ENCODE measurements at regions not wholly inside any gene's neighbourhood (a gene's known extent, or its start where the extent isn't known, plus 50 kb on each side); places are given as distances from the start of the nearest gene placed in this dataset.

DNA sequence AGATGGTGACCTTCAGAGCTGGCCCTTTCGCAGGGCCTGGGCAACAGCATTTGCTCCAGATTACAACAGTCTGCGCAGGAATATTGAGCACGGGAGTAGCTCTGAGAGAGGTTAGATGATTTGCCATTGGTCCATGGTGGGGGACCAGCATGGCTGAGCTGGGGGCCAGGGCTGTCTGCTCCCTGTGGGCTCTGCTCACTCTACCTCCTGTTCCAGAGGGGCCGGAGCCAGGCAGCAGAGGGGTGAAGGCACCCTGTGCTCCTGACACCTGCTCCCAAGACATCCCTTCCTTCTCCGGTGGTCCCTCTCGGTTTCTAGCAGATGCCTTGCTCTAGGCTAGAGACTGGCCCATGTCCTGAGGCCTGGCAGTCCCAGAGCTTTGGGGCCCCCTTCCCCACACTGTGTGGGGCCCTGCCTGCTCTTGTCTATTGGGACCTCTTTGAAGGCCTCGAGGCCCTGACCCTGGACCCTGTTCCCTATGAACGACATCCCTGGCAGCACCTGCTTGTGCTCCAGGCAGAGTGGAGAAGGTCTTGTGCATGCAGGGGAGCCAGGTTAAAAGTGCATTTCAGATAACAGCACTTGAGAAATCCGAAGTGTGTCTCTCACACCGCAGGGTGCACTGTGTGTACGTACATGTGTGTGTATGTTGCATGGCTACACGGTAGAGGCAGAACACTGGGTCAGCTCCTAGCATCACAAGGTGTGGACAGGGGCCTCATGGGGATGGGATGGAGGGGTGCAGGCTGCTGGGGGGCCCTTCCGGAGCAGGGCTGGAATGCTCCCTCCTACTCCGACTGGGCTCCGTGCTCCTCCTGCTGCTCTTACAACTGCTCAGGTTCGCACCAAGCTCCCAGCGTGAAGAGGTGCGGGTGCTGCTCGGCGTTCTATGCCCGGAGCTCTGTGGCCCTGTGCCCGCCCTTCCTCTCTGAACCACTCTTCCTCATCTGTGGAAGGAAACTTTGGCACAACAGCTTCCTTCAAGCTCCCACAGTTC, 123.3 kb upstream of the B3GAT1 start:
- TF ChIP-seq, protein P1, sequence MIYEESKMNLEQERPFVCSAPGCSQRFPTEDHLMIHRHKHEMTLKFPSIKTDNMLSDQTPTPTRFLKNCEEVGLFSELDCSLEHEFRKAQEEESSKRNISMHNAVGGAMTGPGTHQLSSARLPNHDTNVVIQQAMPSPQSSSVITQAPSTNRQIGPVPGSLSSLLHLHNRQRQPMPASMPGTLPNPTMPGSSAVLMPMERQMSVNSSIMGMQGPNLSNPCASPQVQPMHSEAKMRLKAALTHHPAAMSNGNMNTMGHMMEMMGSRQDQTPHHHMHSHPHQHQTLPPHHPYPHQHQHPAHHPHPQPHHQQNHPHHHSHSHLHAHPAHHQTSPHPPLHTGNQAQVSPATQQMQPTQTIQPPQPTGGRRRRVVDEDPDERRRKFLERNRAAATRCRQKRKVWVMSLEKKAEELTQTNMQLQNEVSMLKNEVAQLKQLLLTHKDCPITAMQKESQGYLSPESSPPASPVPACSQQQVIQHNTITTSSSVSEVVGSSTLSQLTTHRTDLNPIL (CRISPR knock-in tag; IDR thresholded peaks at IDR 0.05; ENCODE audit: low read depth): no peak
- TF ChIP-seq ZC3H10 (CRISPR knock-in tag; IDR thresholded peaks at IDR 0.05) (no peak), RARB (CRISPR knock-in tag; IDR thresholded peaks at IDR 0.05) (no peak), PPARA (CRISPR knock-in tag; IDR thresholded peaks at IDR 0.05; ENCODE audit: borderline replicate concordance) (no peak), SNAI2 (CRISPR knock-in tag; IDR thresholded peaks at IDR 0.05) (no peak), ZFP3 (CRISPR knock-in tag; IDR thresholded peaks at IDR 0.05) (no peak), CSDC2 (CRISPR knock-in tag; IDR thresholded peaks at IDR 0.05) (no peak), ZNF70 (CRISPR knock-in tag; IDR thresholded peaks at IDR 0.05) (no peak), BACH2 (CRISPR knock-in tag; IDR thresholded peaks at IDR 0.05; ENCODE audit: borderline replicate concordance) (no peak)
- TF ChIP-seq, protein P2, sequence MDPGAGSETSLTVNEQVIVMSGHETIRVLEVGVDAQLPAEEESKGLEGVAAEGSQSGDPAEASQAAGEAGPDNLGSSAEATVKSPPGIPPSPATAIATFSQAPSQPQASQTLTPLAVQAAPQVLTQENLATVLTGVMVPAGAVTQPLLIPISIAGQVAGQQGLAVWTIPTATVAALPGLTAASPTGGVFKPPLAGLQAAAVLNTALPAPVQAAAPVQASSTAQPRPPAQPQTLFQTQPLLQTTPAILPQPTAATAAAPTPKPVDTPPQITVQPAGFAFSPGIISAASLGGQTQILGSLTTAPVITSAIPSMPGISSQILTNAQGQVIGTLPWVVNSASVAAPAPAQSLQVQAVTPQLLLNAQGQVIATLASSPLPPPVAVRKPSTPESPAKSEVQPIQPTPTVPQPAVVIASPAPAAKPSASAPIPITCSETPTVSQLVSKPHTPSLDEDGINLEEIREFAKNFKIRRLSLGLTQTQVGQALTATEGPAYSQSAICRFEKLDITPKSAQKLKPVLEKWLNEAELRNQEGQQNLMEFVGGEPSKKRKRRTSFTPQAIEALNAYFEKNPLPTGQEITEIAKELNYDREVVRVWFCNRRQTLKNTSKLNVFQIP (CRISPR knock-in tag; IDR thresholded peaks at IDR 0.05; ENCODE audit: borderline replicate concordance, low read depth): no peak
- ATAC-seq: no peak

DNA sequence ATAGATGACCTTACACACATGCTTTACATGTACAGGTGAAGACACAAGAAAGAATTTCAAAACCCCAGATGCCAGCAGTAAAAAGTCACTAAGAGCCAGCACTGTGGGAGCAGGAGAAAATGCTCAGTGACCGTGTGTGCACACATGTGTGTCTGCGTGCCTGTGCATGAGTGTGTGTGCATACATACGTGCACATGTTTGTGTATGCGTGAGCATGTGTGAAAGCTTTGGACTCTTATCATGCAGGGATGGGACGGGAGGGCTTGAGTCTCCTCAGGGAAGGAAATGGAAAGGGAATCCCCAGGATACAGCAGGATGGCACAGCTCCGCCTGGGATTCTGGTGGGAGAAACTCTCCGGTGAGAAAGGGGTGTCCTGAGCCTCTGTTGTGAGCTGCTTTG, 121.5 kb upstream of the B3GAT1 start:
- no peak for ATAC-seq
- TF ChIP-seq TCF4 (CRISPR knock-in tag; IDR thresholded peaks at IDR 0.05; ENCODE audit: borderline replicate concordance): no peak
- no peak for TF ChIP-seq OSR1 (CRISPR knock-in tag; IDR thresholded peaks at IDR 0.05)
- TF ChIP-seq CSDC2 (CRISPR knock-in tag; IDR thresholded peaks at IDR 0.05): no peak
- TF ChIP-seq RARB (CRISPR knock-in tag; IDR thresholded peaks at IDR 0.05): no peak
- TF ChIP-seq, protein P2 (CRISPR knock-in tag; IDR thresholded peaks at IDR 0.05; ENCODE audit: borderline replicate concordance, low read depth): no peak
- TF ChIP-seq BACH2 (CRISPR knock-in tag; IDR thresholded peaks at IDR 0.05; ENCODE audit: borderline replicate concordance): no peak

GRCh38 chr11:134532921-134533421, 120.9 kb upstream of the B3GAT1 start:
- no peak for TF ChIP-seq ZNF565 (CRISPR knock-in tag; conservative IDR thresholded peaks at IDR 0.05; ENCODE audit: low read depth)
- TF ChIP-seq CSDC2 (CRISPR knock-in tag; IDR thresholded peaks at IDR 0.05): no peak
- TF ChIP-seq GLIS3 (CRISPR knock-in tag; IDR thresholded peaks at IDR 0.05): no peak
- no peak for TF ChIP-seq ESRRG (CRISPR knock-in tag; IDR thresholded peaks at IDR 0.05)
- TF ChIP-seq CSRNP3 (CRISPR knock-in tag; IDR thresholded peaks at IDR 0.05): no peak
- ATAC-seq: no peak

DNA sequence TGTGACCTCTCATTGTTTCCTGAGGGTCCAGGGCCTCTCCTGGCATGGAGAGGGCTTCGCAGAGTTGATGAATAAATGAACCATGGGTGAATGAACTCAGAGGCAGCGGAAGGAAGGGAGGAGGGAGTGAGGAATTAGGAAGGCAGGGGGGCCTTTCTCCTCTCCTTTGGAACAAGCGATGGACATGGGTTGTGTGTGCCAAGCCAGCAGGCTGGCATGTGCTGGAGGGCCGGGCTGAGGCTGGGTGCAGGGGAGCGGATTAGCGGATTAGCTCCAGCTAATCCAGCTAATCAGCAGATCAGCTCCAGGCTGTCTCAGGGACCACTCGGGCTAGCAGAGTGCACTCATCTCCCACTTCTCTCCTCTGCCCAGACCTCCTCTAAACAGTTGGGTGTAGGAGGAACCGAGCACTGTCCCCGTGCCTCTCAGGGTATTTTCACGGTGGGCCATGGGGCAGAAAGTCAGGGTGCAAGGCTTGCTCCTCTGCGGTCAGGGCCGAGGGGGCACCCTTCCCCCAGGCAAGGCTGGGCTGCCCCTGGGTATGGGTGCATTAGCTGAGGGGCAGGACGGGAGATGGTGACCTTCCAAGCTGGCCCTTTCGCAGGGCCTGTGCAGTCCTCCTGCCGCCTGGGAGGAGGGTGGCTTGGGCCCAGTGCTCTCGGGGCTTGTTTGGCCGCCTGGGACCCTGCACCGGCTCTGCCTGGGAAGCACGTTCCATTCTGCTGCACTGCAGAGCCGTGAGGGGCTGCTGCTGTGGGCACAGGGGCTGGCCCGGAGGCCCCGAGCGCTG, 120.3 kb upstream of the B3GAT1 start:
- no peak for ATAC-seq
- TF ChIP-seq BACH2 (CRISPR knock-in tag; IDR thresholded peaks at IDR 0.05; ENCODE audit: borderline replicate concordance): no peak
- no peak for TF ChIP-seq ZFP30 (CRISPR knock-in tag; IDR thresholded peaks at IDR 0.05)
- no peak for TF ChIP-seq GLIS3 (CRISPR knock-in tag; IDR thresholded peaks at IDR 0.05)
- TF ChIP-seq ARNTL (CRISPR knock-in tag; IDR thresholded peaks at IDR 0.05; ENCODE audit: borderline replicate concordance, low read depth): no peak
- TF ChIP-seq CSRNP3 (CRISPR knock-in tag; IDR thresholded peaks at IDR 0.05): no peak
- no peak for TF ChIP-seq TSHZ2 (CRISPR knock-in tag; IDR thresholded peaks at IDR 0.05)
- no peak for TF ChIP-seq PPARA (CRISPR knock-in tag; IDR thresholded peaks at IDR 0.05; ENCODE audit: borderline replicate concordance)
- no peak for TF ChIP-seq CSDC2 (CRISPR knock-in tag; IDR thresholded peaks at IDR 0.05)
- TF ChIP-seq PATZ1 (CRISPR knock-in tag; IDR thresholded peaks at IDR 0.05; ENCODE audit: borderline replicate concordance): no peak
- TF ChIP-seq ZFP3 (CRISPR knock-in tag; IDR thresholded peaks at IDR 0.05): no peak
